ENCODE measurements at regions not wholly inside any gene's neighbourhood (a gene's known extent, or its start where the extent isn't known, plus 50 kb on each side); places are given as distances from the start of the nearest gene placed in this dataset.
A peak's percentile ranks its signal among the peaks of the same experiment; 100 is the strongest.

- CTCF ChIA-PET (ENCODE audit: unreplicated experiment) = no interaction called here
- no peaks in the 10 kb centered on the region for H3K9me2 ChIP-seq (ENCODE audit: insufficient read depth, low read length)
These were observed 691.2 kb downstream of the TBL1XR1 start for GRCh38 chr3:176505878-176506621.

GRCh38 chr3:176491084-176491483, 706.2 kb downstream of the TBL1XR1 start:
- no peak for TF ChIP-seq EZH2phosphoT487 (IDR thresholded peaks at IDR 0.05; ENCODE audit: borderline replicate concordance, low read depth, low read length)
- TF ChIP-seq, protein P1, sequence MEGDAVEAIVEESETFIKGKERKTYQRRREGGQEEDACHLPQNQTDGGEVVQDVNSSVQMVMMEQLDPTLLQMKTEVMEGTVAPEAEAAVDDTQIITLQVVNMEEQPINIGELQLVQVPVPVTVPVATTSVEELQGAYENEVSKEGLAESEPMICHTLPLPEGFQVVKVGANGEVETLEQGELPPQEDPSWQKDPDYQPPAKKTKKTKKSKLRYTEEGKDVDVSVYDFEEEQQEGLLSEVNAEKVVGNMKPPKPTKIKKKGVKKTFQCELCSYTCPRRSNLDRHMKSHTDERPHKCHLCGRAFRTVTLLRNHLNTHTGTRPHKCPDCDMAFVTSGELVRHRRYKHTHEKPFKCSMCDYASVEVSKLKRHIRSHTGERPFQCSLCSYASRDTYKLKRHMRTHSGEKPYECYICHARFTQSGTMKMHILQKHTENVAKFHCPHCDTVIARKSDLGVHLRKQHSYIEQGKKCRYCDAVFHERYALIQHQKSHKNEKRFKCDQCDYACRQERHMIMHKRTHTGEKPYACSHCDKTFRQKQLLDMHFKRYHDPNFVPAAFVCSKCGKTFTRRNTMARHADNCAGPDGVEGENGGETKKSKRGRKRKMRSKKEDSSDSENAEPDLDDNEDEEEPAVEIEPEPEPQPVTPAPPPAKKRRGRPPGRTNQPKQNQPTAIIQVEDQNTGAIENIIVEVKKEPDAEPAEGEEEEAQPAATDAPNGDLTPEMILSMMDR (conservative IDR thresholded peaks at IDR 0.05; ENCODE audit: low read length) = no peak
- Histone ChIP-seq H3K4me2 (ENCODE audit: low read length) (no peak overlapping the region), H3K36me3 (ENCODE audit: insufficient read depth, low read length) (no peaks in the 10 kb centered on the region), H4K20me1 (ENCODE audit: insufficient read depth, low read length) (no peaks in the 10 kb centered on the region), H3K79me2 (ENCODE audit: insufficient read depth, low read depth, low read length) (no peaks in the 10 kb centered on the region), H3K9me2 (ENCODE audit: insufficient read depth, low read length) (no peaks in the 10 kb centered on the region), H3K4me1 (ENCODE audit: insufficient read depth, low read length, poor library complexity, severe bottlenecking) (no peaks in the 10 kb centered on the region), H3K9me3 (ENCODE audit: low read length) (no peaks in the 10 kb centered on the region), H3K27ac (ENCODE audit: low read depth, low read length, poor library complexity, severe bottlenecking) (no peak overlapping the region), H2AFZ (ENCODE audit: low read length) (no peak overlapping the region), H3K4me3 (ENCODE audit: low read depth, low read length, poor library complexity, severe bottlenecking) (no peak overlapping the region)
- POLR2A ChIA-PET = interaction anchor here (0.9 to 1.4 kb wide), 2 partner anchors 9 to 12 kb away, joined by 3 read pairs; no protein-coding TSS in a partner anchor
- no TSS peak for BruUV-seq (replicated peaks)
- no peak for DNase-seq (ENCODE audit: low spot score)
- CTCF ChIA-PET (ENCODE audit: unreplicated experiment) = no interaction called here
- intact Hi-C loops (cut with micrococcal nuclease; ENCODE audit: unreplicated experiment) = no loop called here

More at GRCh38 chr3:176505878-176506621, 691.2 kb downstream of the TBL1XR1 start:
- Histone ChIP-seq H2AFZ (ENCODE audit: low read length) (no peak overlapping the region), H3K27ac (ENCODE audit: low read depth, low read length, poor library complexity, severe bottlenecking) (no peak overlapping the region), H4K20me1 (ENCODE audit: insufficient read depth, low read length) (no peaks in the 10 kb centered on the region), H3K4me2 (ENCODE audit: low read length) (no peak overlapping the region), H3K36me3 (ENCODE audit: insufficient read depth, low read length) (no peaks in the 10 kb centered on the region), H3K4me1 (ENCODE audit: insufficient read depth, low read length, poor library complexity, severe bottlenecking) (no peaks in the 10 kb centered on the region), H3K9me3 (ENCODE audit: low read length) (no peaks in the 10 kb centered on the region), H3K79me2 (ENCODE audit: insufficient read depth, low read depth, low read length) (no peaks in the 10 kb centered on the region), H3K4me3 (ENCODE audit: low read depth, low read length, poor library complexity, severe bottlenecking) (no peak overlapping the region)
- POLR2A ChIA-PET = no interaction called here
- TF ChIP-seq EZH2phosphoT487 (IDR thresholded peaks at IDR 0.05; ENCODE audit: borderline replicate concordance, low read depth, low read length) = no peak
- TF ChIP-seq, protein P1 (conservative IDR thresholded peaks at IDR 0.05; ENCODE audit: low read length) = no peak
- DNase-seq (ENCODE audit: low spot score) = peak; percentile 4
- BruUV-seq (replicated peaks) = no TSS peak
- intact Hi-C loops (cut with micrococcal nuclease; ENCODE audit: unreplicated experiment) = no loop called here

GRCh38 chr3:176490357-176490756, 706.9 kb downstream of the TBL1XR1 start:
- no peak for DNase-seq (ENCODE audit: low spot score)
- TF ChIP-seq, protein P1 (conservative IDR thresholded peaks at IDR 0.05; ENCODE audit: low read length) = no peak
- no peak for TF ChIP-seq EZH2phosphoT487 (IDR thresholded peaks at IDR 0.05; ENCODE audit: borderline replicate concordance, low read depth, low read length)
- CTCF ChIA-PET (ENCODE audit: unreplicated experiment) = no interaction called here
- H3K79me2 ChIP-seq (ENCODE audit: insufficient read depth, low read depth, low read length) = no peaks in the 10 kb centered on the region
- H3K9me2 ChIP-seq (ENCODE audit: insufficient read depth, low read length) = no peaks in the 10 kb centered on the region
- no peak overlapping the region for H2AFZ ChIP-seq (ENCODE audit: low read length)
- BruUV-seq (replicated peaks) = no TSS peak
- intact Hi-C loops (cut with micrococcal nuclease; ENCODE audit: unreplicated experiment) = no loop called here
- H3K4me2 ChIP-seq (ENCODE audit: low read length) = no peak overlapping the region
- H3K36me3 ChIP-seq (ENCODE audit: insufficient read depth, low read length) = no peaks in the 10 kb centered on the region
- H3K4me1 ChIP-seq (ENCODE audit: insufficient read depth, low read length, poor library complexity, severe bottlenecking) = no peaks in the 10 kb centered on the region
- POLR2A ChIA-PET = interaction anchor here (0.9 to 1.4 kb wide), 2 partner anchors 9 to 13 kb away, joined by 3 read pairs; no protein-coding TSS in a partner anchor
- H3K4me3 ChIP-seq (ENCODE audit: low read depth, low read length, poor library complexity, severe bottlenecking) = no peak overlapping the region
- no peaks in the 10 kb centered on the region for H4K20me1 ChIP-seq (ENCODE audit: insufficient read depth, low read length)
- no peak overlapping the region for H3K27ac ChIP-seq (ENCODE audit: low read depth, low read length, poor library complexity, severe bottlenecking)
- H3K9me3 ChIP-seq (ENCODE audit: low read length) = no peaks in the 10 kb centered on the region
